ENCODE measurements at regions not wholly inside any gene's neighbourhood (a gene's known extent, or its start where the extent isn't known, plus 50 kb on each side); places are given as distances from the start of the nearest gene placed in this dataset.

DNA sequence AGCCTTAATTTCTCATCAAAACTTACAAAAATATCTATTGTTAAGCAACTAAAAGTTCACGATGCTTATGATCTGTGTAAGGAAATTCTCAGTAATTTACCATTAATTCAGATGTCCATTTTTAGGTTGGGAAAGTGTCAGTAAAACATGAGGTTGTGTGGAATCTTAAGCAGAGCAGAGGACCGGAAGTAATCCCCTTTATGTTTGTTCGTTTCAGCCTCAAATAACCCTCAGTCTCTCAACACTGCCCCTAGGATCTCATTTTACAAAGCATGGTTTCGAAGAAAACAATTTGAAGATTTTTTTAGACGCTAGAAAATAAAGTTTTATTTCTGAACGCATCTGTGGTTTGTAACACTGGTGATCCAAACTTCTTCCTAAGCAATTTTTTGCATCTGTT lies 504.2 kb downstream of the MAT2B start:
- no peaks in the 10 kb centered on the region for H3K27me3 ChIP-seq (ENCODE audit: insufficient read depth, low read depth, low read length)
- H3K4me2 ChIP-seq (ENCODE audit: low read length): no peak overlapping the region
- no peaks in the 10 kb centered on the region for H3F3A ChIP-seq (ENCODE audit: insufficient read depth, low read length, poor library complexity, severe bottlenecking)
- H4K20me1 ChIP-seq (ENCODE audit: insufficient read depth): no peaks in the 10 kb centered on the region
- H3K4me3 ChIP-seq (ENCODE audit: low read length): no peak overlapping the region
- no peak overlapping the region for H2AFZ ChIP-seq (ENCODE audit: low read depth, low read length)
- no peaks in the 10 kb centered on the region for H3K9me3 ChIP-seq (ENCODE audit: low read length)
- no peak overlapping the region for H3K9ac ChIP-seq (ENCODE audit: low read length)
- H3K9me2 ChIP-seq (ENCODE audit: insufficient read depth, low read length): no peaks in the 10 kb centered on the region
- no peak overlapping the region for H3K27ac ChIP-seq (ENCODE audit: low read length)
- no peaks in the 10 kb centered on the region for H3K36me3 ChIP-seq (ENCODE audit: insufficient read depth, low read length)
- no peaks in the 10 kb centered on the region for H3K79me2 ChIP-seq (replicated peaks; ENCODE audit: insufficient read depth, low read length)
- TF ChIP-seq, protein P1, sequence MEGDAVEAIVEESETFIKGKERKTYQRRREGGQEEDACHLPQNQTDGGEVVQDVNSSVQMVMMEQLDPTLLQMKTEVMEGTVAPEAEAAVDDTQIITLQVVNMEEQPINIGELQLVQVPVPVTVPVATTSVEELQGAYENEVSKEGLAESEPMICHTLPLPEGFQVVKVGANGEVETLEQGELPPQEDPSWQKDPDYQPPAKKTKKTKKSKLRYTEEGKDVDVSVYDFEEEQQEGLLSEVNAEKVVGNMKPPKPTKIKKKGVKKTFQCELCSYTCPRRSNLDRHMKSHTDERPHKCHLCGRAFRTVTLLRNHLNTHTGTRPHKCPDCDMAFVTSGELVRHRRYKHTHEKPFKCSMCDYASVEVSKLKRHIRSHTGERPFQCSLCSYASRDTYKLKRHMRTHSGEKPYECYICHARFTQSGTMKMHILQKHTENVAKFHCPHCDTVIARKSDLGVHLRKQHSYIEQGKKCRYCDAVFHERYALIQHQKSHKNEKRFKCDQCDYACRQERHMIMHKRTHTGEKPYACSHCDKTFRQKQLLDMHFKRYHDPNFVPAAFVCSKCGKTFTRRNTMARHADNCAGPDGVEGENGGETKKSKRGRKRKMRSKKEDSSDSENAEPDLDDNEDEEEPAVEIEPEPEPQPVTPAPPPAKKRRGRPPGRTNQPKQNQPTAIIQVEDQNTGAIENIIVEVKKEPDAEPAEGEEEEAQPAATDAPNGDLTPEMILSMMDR (IDR thresholded peaks at IDR 0.05; ENCODE audit: poor library complexity, severe bottlenecking): no peak

DNA sequence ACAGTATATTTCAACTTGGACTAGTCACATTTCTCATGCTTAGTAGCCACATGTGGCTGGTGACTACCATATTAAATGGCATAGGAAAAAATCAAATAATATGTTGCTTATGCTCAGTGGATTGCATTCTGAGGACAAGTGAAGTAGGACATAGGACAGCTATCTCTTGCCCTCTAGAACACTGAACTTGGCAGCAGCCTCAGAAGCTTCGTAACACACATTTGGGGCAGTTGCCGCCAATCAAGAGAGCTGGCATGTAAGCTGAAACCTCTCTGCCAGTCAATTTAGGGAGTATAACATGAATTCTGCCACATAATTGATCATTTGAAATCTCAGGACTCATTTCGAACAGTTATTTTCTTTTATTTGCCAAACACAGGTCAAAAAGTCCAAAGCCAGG lies 505.5 kb downstream of the MAT2B start:
- H3K4me3 ChIP-seq (ENCODE audit: low read length): no peak overlapping the region
- no peaks in the 10 kb centered on the region for H3K9me3 ChIP-seq (ENCODE audit: low read length)
- no peak overlapping the region for H3K9ac ChIP-seq (ENCODE audit: low read length)
- no peaks in the 10 kb centered on the region for H4K20me1 ChIP-seq (ENCODE audit: insufficient read depth)
- no peaks in the 10 kb centered on the region for H3K27me3 ChIP-seq (ENCODE audit: insufficient read depth, low read depth, low read length)
- TF ChIP-seq RAD21 (conservative IDR thresholded peaks at IDR 0.05): no peak
- no peak for TF ChIP-seq MXI1 (conservative IDR thresholded peaks at IDR 0.05; ENCODE audit: poor library complexity, severe bottlenecking)
- no peak for TF ChIP-seq EZH2 (IDR thresholded peaks at IDR 0.05; ENCODE audit: borderline replicate concordance, insufficient read depth, low read length, poor library complexity, severe bottlenecking)
- TF ChIP-seq, protein P2, sequence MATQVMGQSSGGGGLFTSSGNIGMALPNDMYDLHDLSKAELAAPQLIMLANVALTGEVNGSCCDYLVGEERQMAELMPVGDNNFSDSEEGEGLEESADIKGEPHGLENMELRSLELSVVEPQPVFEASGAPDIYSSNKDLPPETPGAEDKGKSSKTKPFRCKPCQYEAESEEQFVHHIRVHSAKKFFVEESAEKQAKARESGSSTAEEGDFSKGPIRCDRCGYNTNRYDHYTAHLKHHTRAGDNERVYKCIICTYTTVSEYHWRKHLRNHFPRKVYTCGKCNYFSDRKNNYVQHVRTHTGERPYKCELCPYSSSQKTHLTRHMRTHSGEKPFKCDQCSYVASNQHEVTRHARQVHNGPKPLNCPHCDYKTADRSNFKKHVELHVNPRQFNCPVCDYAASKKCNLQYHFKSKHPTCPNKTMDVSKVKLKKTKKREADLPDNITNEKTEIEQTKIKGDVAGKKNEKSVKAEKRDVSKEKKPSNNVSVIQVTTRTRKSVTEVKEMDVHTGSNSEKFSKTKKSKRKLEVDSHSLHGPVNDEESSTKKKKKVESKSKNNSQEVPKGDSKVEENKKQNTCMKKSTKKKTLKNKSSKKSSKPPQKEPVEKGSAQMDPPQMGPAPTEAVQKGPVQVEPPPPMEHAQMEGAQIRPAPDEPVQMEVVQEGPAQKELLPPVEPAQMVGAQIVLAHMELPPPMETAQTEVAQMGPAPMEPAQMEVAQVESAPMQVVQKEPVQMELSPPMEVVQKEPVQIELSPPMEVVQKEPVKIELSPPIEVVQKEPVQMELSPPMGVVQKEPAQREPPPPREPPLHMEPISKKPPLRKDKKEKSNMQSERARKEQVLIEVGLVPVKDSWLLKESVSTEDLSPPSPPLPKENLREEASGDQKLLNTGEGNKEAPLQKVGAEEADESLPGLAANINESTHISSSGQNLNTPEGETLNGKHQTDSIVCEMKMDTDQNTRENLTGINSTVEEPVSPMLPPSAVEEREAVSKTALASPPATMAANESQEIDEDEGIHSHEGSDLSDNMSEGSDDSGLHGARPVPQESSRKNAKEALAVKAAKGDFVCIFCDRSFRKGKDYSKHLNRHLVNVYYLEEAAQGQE (IDR thresholded peaks at IDR 0.05; ENCODE audit: borderline replicate concordance): no peak
- TF ChIP-seq, protein P1 (IDR thresholded peaks at IDR 0.05; ENCODE audit: poor library complexity, severe bottlenecking): no peak
- TF ChIP-seq SMC3 (conservative IDR thresholded peaks at IDR 0.05; ENCODE audit: poor library complexity): no peak
- no peak for TF ChIP-seq POLR2AphosphoS5 (IDR thresholded peaks at IDR 0.05)
- no peak for TF ChIP-seq EP300 (conservative IDR thresholded peaks at IDR 0.05; ENCODE audit: poor library complexity, severe bottlenecking)
- TF ChIP-seq TAF1 (IDR thresholded peaks at IDR 0.05; ENCODE audit: low read depth): no peak
- no peaks in the 10 kb centered on the region for H3K9me2 ChIP-seq (ENCODE audit: insufficient read depth, low read length)
- no peak overlapping the region for H2AFZ ChIP-seq (ENCODE audit: low read depth, low read length)
- no peaks in the 10 kb centered on the region for H3K36me3 ChIP-seq (ENCODE audit: insufficient read depth, low read length)
- H3K4me2 ChIP-seq (ENCODE audit: low read length): no peak overlapping the region
- H3K27ac ChIP-seq (ENCODE audit: low read length): no peak overlapping the region
- no peaks in the 10 kb centered on the region for H3K79me2 ChIP-seq (replicated peaks; ENCODE audit: insufficient read depth, low read length)
- H3F3A ChIP-seq (ENCODE audit: insufficient read depth, low read length, poor library complexity, severe bottlenecking): no peaks in the 10 kb centered on the region
